Esophagus muscularis mucosa (tissue), 3 donors: ENCODE measurements at regions not wholly inside any gene's neighbourhood (a gene's known extent, or its start where the extent isn't known, plus 50 kb on each side); places are given as distances from the start of the nearest gene placed in this dataset.

Experiments
- CTCF ChIP-seq, 3 experiments: fragments of 200-600 bp in 2 of 3; fragments of 450-650 bp in 1 of 3; sonication (generic) in 2 of 3; IDR thresholded peaks; one replicate each; pipeline ENCODE4 v1.5.1; 2017 to 2019; ENCODE audit warnings: antibody characterized with exemption in 3 of 3, mild to moderate bottlenecking in 2 of 3, moderate library complexity in 1 of 3
- POLR2AphosphoS5 ChIP-seq, 2 donors: sonication (generic); formaldehyde crosslinking; IDR thresholded peaks; one replicate each; pipeline ENCODE4 v1.6.1; 2017; ENCODE audit warnings: antibody characterized with exemption in 2 of 2

- no peak for TF ChIP-seq POLR2AphosphoS5 (IDR thresholded peaks at IDR 0.05)
- no peak for TF ChIP-seq CTCF (IDR thresholded peaks at IDR 0.05)
These were observed 204.2 kb upstream of the CD180 start for GRCh38 chr5:67400752-67401151.
